GM18505 (cell line): ENCODE measurements at regions not wholly inside any gene's neighbourhood (a gene's known extent, or its start where the extent isn't known, plus 50 kb on each side); places are given as distances from the start of the nearest gene placed in this dataset.

Source experiments
- ATAC-seq: cut with Tn5 transposase; IDR thresholded peaks from one replicate; pipeline ENCODE4 v1.9.1; 2021; ENCODE audit not compliant: unreplicated experiment
- POLR2A ChIP-seq: IDR thresholded peaks from 4 replicates; pipeline ENCODE4 v1.6.1; 2011; ENCODE audit warnings: borderline replicate concordance; ENCODE audit not compliant: insufficient read depth, insufficient read length; ENCODE audit errors: extremely low read depth

- no peak for TF ChIP-seq POLR2A
- ATAC-seq = no peak
Measured at GRCh38 chr2:22513563-22513962, 871.4 kb upstream of the KLHL29 start.

- no peak for ATAC-seq
- TF ChIP-seq POLR2A = no peak
Measured at GRCh38 chr2:22517141-22517540, 867.8 kb upstream of the KLHL29 start.

- no peak for TF ChIP-seq POLR2A
- ATAC-seq = no peak
Measured at GRCh38 chr2:22518641-22519040, 866.3 kb upstream of the KLHL29 start.

GRCh38 chr2:22520369-22521288 lies 864.4 kb upstream of the KLHL29 start:
- TF ChIP-seq POLR2A = no peak
- no peak for ATAC-seq

- TF ChIP-seq POLR2A = no peak
- ATAC-seq = no peak
Measured at GRCh38 chr2:22521620-22522019, 863.4 kb upstream of the KLHL29 start.

GRCh38 chr2:22525681-22526080 lies 859.3 kb upstream of the KLHL29 start:
- no peak for TF ChIP-seq POLR2A
- no peak for ATAC-seq

- no peak for TF ChIP-seq POLR2A
- no peak for ATAC-seq
Measured at GRCh38 chr2:22530131-22530530, 854.8 kb upstream of the KLHL29 start.

- ATAC-seq = no peak
- TF ChIP-seq POLR2A = no peak
Measured at GRCh38 chr2:22536133-22536532, 848.8 kb upstream of the KLHL29 start.

GRCh38 chr2:22554453-22554852 lies 830.5 kb upstream of the KLHL29 start:
- ATAC-seq = no peak
- no peak for TF ChIP-seq POLR2A

- TF ChIP-seq POLR2A = no peak
- ATAC-seq = no peak
Measured at GRCh38 chr2:22557406-22557805, 827.6 kb upstream of the KLHL29 start.

- ATAC-seq = no peak
- TF ChIP-seq POLR2A = no peak
Measured at GRCh38 chr2:22560021-22560420, 825.0 kb upstream of the KLHL29 start.

GRCh38 chr2:22579341-22579740 lies 805.6 kb upstream of the KLHL29 start:
- TF ChIP-seq POLR2A = no peak
- ATAC-seq = no peak

GRCh38 chr2:22582107-22582506 lies 802.9 kb upstream of the KLHL29 start:
- no peak for ATAC-seq
- TF ChIP-seq POLR2A = no peak

GRCh38 chr2:22596306-22596705 lies 788.7 kb upstream of the KLHL29 start:
- TF ChIP-seq POLR2A = no peak

More at GRCh38 chr2:22596306-22596705, 788.7 kb upstream of the KLHL29 start:
- ATAC-seq = no peak
